ENCODE measurements at regions not wholly inside any gene's neighbourhood (a gene's known extent, or its start where the extent isn't known, plus 50 kb on each side); places are given as distances from the start of the nearest gene placed in this dataset.

- TF ChIP-seq, protein P1, sequence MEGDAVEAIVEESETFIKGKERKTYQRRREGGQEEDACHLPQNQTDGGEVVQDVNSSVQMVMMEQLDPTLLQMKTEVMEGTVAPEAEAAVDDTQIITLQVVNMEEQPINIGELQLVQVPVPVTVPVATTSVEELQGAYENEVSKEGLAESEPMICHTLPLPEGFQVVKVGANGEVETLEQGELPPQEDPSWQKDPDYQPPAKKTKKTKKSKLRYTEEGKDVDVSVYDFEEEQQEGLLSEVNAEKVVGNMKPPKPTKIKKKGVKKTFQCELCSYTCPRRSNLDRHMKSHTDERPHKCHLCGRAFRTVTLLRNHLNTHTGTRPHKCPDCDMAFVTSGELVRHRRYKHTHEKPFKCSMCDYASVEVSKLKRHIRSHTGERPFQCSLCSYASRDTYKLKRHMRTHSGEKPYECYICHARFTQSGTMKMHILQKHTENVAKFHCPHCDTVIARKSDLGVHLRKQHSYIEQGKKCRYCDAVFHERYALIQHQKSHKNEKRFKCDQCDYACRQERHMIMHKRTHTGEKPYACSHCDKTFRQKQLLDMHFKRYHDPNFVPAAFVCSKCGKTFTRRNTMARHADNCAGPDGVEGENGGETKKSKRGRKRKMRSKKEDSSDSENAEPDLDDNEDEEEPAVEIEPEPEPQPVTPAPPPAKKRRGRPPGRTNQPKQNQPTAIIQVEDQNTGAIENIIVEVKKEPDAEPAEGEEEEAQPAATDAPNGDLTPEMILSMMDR (conservative IDR thresholded peaks at IDR 0.05; ENCODE audit: low read depth, low read length): no peak
- TF ChIP-seq EZH2phosphoT487 (IDR thresholded peaks at IDR 0.05; ENCODE audit: borderline replicate concordance, low read length): no peak
- no peak for TF ChIP-seq EZH2 (IDR thresholded peaks at IDR 0.05; ENCODE audit: low read length, unreplicated experiment)
Measured at GRCh38 chr5:89229331-89230070, 346.5 kb upstream of the MEF2C start.

All from PC-3 (cell line).